ENCODE measurements at regions not wholly inside any gene's neighbourhood (a gene's known extent, or its start where the extent isn't known, plus 50 kb on each side); places are given as distances from the start of the nearest gene placed in this dataset.
"Not testable (repeated sequence)": the region's sequence is repeated elsewhere in the genome, so short reads cannot be mapped to it uniquely, and the experiment has no call there.

DNA sequence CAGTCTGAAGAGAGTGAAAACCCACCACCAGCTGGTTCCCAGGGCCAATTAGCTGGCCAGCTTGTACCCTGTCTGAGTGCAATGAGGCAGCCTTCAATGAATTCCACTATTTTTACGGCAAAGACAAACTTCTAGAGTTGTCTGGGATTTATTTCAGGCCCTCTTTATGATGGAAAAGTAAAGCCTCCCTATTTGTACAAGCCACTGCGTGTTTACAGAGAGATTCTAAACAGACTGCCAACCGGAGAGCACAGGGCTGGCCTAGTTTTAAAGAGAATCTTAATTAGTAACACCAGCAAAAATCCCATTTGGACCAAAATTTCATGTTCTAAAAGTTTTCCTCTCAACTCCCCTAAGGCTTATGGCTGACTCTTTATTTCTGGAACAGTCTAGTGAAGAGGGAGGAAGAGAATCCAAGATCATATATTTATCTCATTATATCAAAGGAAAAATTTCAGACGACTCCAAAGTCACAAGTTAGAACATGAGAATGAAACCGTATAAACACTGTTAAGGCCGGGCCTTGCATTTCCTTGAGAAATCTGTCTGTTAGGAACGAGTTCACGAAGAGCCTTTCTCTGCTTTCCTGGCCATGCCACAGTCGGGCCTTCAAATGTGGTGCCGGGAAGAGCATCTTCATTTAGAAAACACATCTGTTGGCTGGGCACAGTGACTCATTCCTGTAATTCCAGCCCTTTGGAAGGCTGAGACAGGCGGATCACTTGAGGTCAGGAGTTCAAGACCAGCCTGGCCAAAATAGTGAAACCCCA, 724.6 kb upstream of the NRP1 start:
- Mint-ChIP-seq H3K4me3 (no peak overlapping the region), H3K27ac (peak overlapping the region in 1 of 3 experiments; percentile 73), H3K27me3 (ENCODE audit: low read depth) (peaks cover 9% of the 10 kb centered on the region), H3K9me3 (peaks cover 27% of the 10 kb centered on the region), H3K4me1 (peaks cover 11% of the 10 kb centered on the region), H3K36me3 (ENCODE audit: low read depth) (peaks cover 9% of the 10 kb centered on the region)
- TF ChIP-seq, protein P1, sequence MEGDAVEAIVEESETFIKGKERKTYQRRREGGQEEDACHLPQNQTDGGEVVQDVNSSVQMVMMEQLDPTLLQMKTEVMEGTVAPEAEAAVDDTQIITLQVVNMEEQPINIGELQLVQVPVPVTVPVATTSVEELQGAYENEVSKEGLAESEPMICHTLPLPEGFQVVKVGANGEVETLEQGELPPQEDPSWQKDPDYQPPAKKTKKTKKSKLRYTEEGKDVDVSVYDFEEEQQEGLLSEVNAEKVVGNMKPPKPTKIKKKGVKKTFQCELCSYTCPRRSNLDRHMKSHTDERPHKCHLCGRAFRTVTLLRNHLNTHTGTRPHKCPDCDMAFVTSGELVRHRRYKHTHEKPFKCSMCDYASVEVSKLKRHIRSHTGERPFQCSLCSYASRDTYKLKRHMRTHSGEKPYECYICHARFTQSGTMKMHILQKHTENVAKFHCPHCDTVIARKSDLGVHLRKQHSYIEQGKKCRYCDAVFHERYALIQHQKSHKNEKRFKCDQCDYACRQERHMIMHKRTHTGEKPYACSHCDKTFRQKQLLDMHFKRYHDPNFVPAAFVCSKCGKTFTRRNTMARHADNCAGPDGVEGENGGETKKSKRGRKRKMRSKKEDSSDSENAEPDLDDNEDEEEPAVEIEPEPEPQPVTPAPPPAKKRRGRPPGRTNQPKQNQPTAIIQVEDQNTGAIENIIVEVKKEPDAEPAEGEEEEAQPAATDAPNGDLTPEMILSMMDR (IDR thresholded peaks at IDR 0.05; ENCODE audit: unreplicated experiment in 3 of 3) = no peak

DNA sequence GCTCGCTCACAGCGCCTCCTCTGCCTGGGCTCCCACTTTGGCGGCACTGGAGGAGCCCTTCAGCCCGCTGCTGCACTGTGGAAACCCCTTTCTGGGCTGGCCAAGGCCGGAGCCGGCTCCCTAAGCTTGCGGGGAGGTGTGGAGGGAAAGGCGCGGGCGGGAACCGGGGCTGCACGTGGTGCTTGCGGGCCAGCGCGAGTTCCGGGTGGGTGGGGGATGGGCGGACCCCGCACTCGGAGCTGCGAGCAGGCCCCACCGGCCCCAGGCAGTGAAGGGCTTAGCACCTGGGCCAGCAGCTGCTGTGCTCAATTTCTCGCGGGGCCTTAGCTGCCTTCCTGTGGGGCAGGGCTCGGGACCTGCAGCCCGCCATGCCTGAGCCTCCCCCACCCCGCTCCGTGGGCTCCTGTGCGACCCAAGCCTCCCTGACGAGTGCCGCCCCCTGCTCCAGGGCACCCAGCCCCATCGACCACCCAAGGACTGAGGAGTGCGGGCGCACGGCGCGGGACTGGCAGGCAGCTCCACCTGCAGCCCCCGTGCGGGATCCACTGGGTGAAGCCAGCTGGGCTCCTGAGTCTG, 721.0 kb upstream of the NRP1 start:
- H3K27ac Mint-ChIP-seq; H3K27me3 Mint-ChIP-seq (ENCODE audit: low read depth); H3K4me3 Mint-ChIP-seq; H3K36me3 Mint-ChIP-seq (ENCODE audit: low read depth): not testable (repeated sequence)
- H3K9me3 Mint-ChIP-seq = peaks cover 16% of the 10 kb centered on the region
- peaks cover 11% of the 10 kb centered on the region for H3K4me1 Mint-ChIP-seq

DNA sequence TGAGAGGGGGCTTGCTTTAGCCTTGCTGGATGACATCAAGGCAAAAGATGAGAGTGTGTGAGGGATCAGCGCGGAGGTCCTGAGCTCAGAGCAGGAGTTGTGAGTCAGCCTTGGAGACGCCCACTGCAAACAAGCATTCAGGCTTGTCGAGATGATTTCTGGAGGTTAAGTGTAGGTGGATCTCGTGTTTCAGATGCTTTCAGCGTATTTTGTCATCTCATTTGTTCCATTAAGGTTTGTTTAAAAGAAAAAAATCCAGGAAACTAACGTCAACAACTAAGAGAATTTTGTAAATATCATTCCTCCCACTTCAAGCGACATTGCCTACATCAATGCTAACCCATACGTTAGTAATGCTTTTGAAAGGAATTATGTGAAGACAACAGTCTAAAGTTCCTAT, 715.4 kb upstream of the NRP1 start:
- TF ChIP-seq, protein P1 (IDR thresholded peaks at IDR 0.05; ENCODE audit: unreplicated experiment in 3 of 3) = no peak
- Mint-ChIP-seq H3K36me3 (ENCODE audit: low read depth) (peaks cover 4% of the 10 kb centered on the region), H3K9me3 (peaks cover 14% of the 10 kb centered on the region), H3K4me1 (peaks cover 23% of the 10 kb centered on the region), H3K27ac (peak overlapping the region in 2 of 3 experiments; percentile 18 to 75), H3K4me3 (no peak overlapping the region), H3K27me3 (ENCODE audit: low read depth) (peaks cover 8% of the 10 kb centered on the region)

DNA sequence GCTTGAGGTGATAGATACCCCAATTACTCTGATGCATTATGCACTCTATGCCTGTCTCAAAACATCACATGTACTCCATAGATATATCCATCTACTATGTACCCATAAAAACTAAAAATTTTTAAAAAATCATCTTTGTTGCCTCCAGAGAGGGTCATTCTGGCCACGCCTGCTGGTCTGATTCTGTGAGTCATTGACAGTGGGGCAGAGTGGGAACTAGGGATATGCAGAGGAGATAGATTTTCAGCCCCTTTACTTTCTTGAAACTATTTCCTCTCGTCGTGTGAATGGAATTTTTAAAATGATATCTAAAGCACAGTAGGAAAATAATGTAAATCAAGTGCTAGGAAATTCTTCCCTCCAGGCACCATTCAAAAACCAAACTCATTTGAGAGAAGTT, 715.0 kb upstream of the NRP1 start:
- Mint-ChIP-seq H3K36me3 (ENCODE audit: low read depth) (peaks cover 4% of the 10 kb centered on the region), H3K27ac (peak overlapping the region in 2 of 3 experiments; percentile 18 to 75), H3K27me3 (ENCODE audit: low read depth) (peaks cover 8% of the 10 kb centered on the region), H3K9me3 (peaks cover 14% of the 10 kb centered on the region), H3K4me1 (peaks cover 23% of the 10 kb centered on the region), H3K4me3 (no peak overlapping the region)
- TF ChIP-seq, protein P1 (IDR thresholded peaks at IDR 0.05; ENCODE audit: unreplicated experiment in 3 of 3) = no peak

DNA sequence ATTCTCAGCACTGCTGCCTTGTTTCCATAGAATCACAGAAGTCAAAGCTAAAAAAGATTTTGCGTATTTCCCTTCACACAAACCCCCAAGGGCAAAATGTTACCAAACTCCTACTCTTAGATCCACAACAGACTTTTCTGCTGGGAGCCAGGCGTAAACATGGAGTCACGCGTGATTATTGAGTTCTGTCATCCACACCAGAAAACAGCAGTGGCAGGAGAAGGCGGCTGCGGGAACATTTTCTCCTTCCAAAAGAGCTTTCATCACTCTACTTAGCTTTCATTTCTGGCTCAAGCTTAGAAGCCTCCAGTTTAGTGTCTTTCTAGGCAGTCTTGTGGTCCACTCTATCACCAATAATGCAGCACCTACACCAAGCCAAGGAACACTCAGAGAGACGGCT, 712.9 kb upstream of the NRP1 start:
- Mint-ChIP-seq H3K27ac (peak overlapping the region in 1 of 3 experiments; percentile 33), H3K36me3 (ENCODE audit: low read depth) (peaks cover 4% of the 10 kb centered on the region), H3K4me3 (no peak overlapping the region), H3K27me3 (ENCODE audit: low read depth) (peaks cover 8% of the 10 kb centered on the region), H3K9me3 (peaks cover 11% of the 10 kb centered on the region), H3K4me1 (peaks cover 23% of the 10 kb centered on the region)
- TF ChIP-seq, protein P1 (IDR thresholded peaks at IDR 0.05; ENCODE audit: unreplicated experiment in 3 of 3) = no peak

DNA sequence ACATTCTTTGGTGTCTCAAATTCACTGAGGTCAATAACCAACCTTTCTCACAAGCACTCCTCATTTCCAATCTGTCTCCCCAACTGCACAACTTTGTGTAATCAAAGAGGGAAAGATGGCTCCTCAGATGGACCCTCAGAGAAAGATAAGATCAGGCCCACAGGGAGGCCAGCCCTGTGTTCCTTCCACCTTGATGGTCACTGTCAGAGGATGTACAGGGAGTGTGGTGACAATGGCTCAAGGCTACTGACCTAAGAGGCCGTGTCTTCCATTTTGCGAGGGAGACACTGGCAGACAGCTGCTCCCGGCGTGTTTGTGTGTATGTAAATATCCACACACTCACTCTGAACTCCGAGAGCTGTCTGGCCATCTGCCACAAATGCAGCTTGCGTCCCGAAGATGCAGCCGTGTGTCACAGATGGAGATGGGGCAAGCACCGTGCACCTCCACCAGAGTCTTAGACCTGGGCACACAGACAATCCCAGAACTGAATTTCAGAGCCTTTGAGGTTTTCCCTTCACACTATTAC, 712.1 kb upstream of the NRP1 start:
- peaks cover 23% of the 10 kb centered on the region for H3K4me1 Mint-ChIP-seq
- peak overlapping the region in 1 of 3 experiments; percentile 33 for H3K27ac Mint-ChIP-seq
- TF ChIP-seq, protein P1 (IDR thresholded peaks at IDR 0.05; ENCODE audit: unreplicated experiment in 3 of 3) = no peak
- peaks cover 4% of the 10 kb centered on the region for H3K36me3 Mint-ChIP-seq (ENCODE audit: low read depth)
- H3K27me3 Mint-ChIP-seq (ENCODE audit: low read depth) = peaks cover 8% of the 10 kb centered on the region
- H3K9me3 Mint-ChIP-seq = peaks cover 7% of the 10 kb centered on the region
- H3K4me3 Mint-ChIP-seq = no peak overlapping the region

All from nephron (organoid).